CD14-positive monocyte (primary cell): ENCODE measurements at regions not wholly inside any gene's neighbourhood (a gene's known extent, or its start where the extent isn't known, plus 50 kb on each side); places are given as distances from the start of the nearest gene placed in this dataset.

ENCODE experiments used
- DNase-seq, 3 donors: peaks; one replicate each; pipeline ENCODE4 v3.0.0-alpha.2; 2011 to 2022
- H2AFZ ChIP-seq: 2 replicates; pipeline ENCODE4 v1.6.0; 2012; ENCODE audit warnings: mild to moderate bottlenecking, low read depth, low read length, inconsistent platforms; ENCODE audit not compliant: insufficient read depth, poor library complexity, severe bottlenecking
- H3K27ac ChIP-seq, 2 donors: 1 replicate in 1 of 2; 2 replicates in 1 of 2; pipeline ENCODE4 v1.5.1; 2012 to 2013; ENCODE audit warnings: low read length in 2 of 2, control low read depth in 1 of 2, inconsistent platforms in 1 of 2, low read depth in 1 of 2, mild to moderate bottlenecking in 1 of 2
- H3K27me3 ChIP-seq, 2 donors: one replicate each; pipeline versions ENCODE4 v1.6.0 to v1.6.1; 2011 to 2013; ENCODE audit warnings: low read length in 2 of 2; ENCODE audit not compliant: control insufficient read depth in 2 of 2, insufficient read depth in 2 of 2
- H3K36me3 ChIP-seq, 2 donors: replicated peaks in 1 of 2; 1 replicate in 1 of 2; 2 replicates in 1 of 2; pipeline versions ENCODE4 v1.5.1 to v1.6.1; 2012 to 2013; ENCODE audit warnings: low read length in 2 of 2, control low read depth in 1 of 2, inconsistent platforms in 1 of 2, mild to moderate bottlenecking in 1 of 2; ENCODE audit not compliant: insufficient read depth in 2 of 2, control insufficient read depth in 1 of 2
- H3K4me1 ChIP-seq, 2 donors: 1 replicate in 1 of 2; 2 replicates in 1 of 2; pipeline versions ENCODE4 v1.5.1 to v1.6.1; 2012 to 2013; ENCODE audit warnings: low read length in 2 of 2, control low read depth in 1 of 2, inconsistent platforms in 1 of 2, mild to moderate bottlenecking in 1 of 2, moderate library complexity in 1 of 2; ENCODE audit not compliant: insufficient read depth in 2 of 2, control insufficient read depth in 1 of 2
- H3K4me2 ChIP-seq: replicated peaks from 2 replicates; pipeline ENCODE3; 2012; ENCODE audit warnings: low read length, moderate library complexity, mild to moderate bottlenecking; ENCODE audit not compliant: poor library complexity, severe bottlenecking; ENCODE audit errors: extremely low read depth
- H3K4me3 ChIP-seq, 3 experiments: fragments of 200-600 bp in 1 of 3; sonication (generic) in 1 of 3; replicated peaks in 1 of 3; 1 replicate in 2 of 3; 2 replicates in 1 of 3; pipeline ENCODE4 v1.5.1; 2011 to 2013; ENCODE audit warnings: low read length in 3 of 3, mild to moderate bottlenecking in 3 of 3, control low read depth in 2 of 3, low read depth in 2 of 3, inconsistent platforms in 1 of 3, moderate library complexity in 1 of 3
- H3K79me2 ChIP-seq: 2 replicates; pipeline ENCODE4 v1.6.0; 2012; ENCODE audit warnings: mild to moderate bottlenecking, control low read depth, inconsistent platforms, low read length, moderate library complexity; ENCODE audit not compliant: insufficient read depth
- H3K9ac ChIP-seq: 2 replicates; pipeline ENCODE4 v1.6.0; 2017; ENCODE audit warnings: low read length, mild to moderate bottlenecking; ENCODE audit not compliant: insufficient read depth, poor library complexity, severe bottlenecking
- H3K9me3 ChIP-seq, 2 donors: replicated peaks in 1 of 2; 1 replicate in 1 of 2; 2 replicates in 1 of 2; pipeline versions ENCODE4 v1.5.1 to v1.6.1; 2012 to 2013; ENCODE audit warnings: low read length in 2 of 2, control low read depth in 1 of 2; ENCODE audit not compliant: control insufficient read depth in 1 of 2, insufficient read depth in 1 of 2
- H4K20me1 ChIP-seq: 2 replicates; pipeline ENCODE4 v1.6.0; 2012; ENCODE audit warnings: mild to moderate bottlenecking, low read length, control low read depth, moderate library complexity; ENCODE audit not compliant: insufficient read depth
- H3K27ac Mint-ChIP-seq, 7 donors: one replicate each; pipeline ENCODE4 v1.8.0; 2020; ENCODE audit warnings: mild to moderate bottlenecking in 7 of 7, mixed read lengths in 7 of 7, moderate library complexity in 6 of 7, inconsistent platforms in 2 of 7
- H3K27me3 Mint-ChIP-seq, 3 donors: one replicate each; pipeline ENCODE4 v1.8.0; 2021 to 2022; ENCODE audit warnings: low read depth in 3 of 3, mild to moderate bottlenecking in 3 of 3, mixed read lengths in 3 of 3, moderate library complexity in 3 of 3, inconsistent platforms in 1 of 3
- H3K36me3 Mint-ChIP-seq, 2 donors: one replicate each; pipeline ENCODE4 v1.8.0; 2020; ENCODE audit warnings: mixed read lengths in 2 of 2, inconsistent platforms in 1 of 2, mild to moderate bottlenecking in 1 of 2
- H3K4me1 Mint-ChIP-seq: one replicate; pipeline ENCODE4 v1.8.0; 2020; ENCODE audit warnings: mild to moderate bottlenecking, mixed read lengths
- H3K4me3 Mint-ChIP-seq, 2 donors: one replicate each; pipeline ENCODE4 v1.8.0; 2020; ENCODE audit warnings: mild to moderate bottlenecking in 2 of 2, mixed read lengths in 2 of 2, moderate library complexity in 1 of 2
- H3K9me3 Mint-ChIP-seq, 7 donors: one replicate each; pipeline ENCODE4 v1.8.0; 2020 to 2022; ENCODE audit warnings: mixed read lengths in 7 of 7, mild to moderate bottlenecking in 6 of 7, moderate library complexity in 6 of 7, inconsistent platforms in 2 of 7
- WGBS: methylation state at CpG from one replicate; pipeline ENCODE4 v1.1.5; 2013; ENCODE audit warnings: missing lambda C conversion rate; ENCODE audit not compliant: insufficient coverage; 5-methylcytosine and 5-hydroxymethylcytosine counted together
- intact Hi-C, 2 donors: fragments of 100-400 bp; cut with micrococcal nuclease; formaldehyde crosslinking; loops; one replicate each; pipeline versions ENCODE4 v1.15.0 to v1.15.1; 2023
- TF ChIP-seq, protein P1 (sequence below): fragments of 200-600 bp; IDR thresholded peaks from one replicate; pipeline ENCODE4 v1.8.0; 2022; ENCODE audit warnings: antibody characterized with exemption, mild to moderate bottlenecking

DNA sequence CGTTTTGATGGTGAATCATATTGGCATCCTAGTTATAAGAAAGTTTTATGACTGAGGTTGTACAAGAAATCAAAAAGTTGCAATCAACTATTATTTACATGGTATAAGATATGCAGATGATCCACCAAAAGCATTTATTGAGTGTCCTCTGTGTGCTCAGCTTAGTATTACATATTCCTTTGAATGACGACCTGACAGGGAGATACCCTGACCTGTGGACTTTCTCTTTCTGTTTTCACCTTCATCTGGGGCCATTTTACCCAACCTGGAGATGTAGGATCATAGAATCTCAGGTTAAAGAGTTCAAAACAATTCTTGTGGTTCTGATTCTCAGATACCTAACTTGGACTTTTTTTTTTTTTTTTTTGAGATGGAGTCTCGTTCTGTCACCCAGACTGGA lies 269.1 kb upstream of the SORCS1 start:
- Mint-ChIP-seq H3K27ac (no peak overlapping the region), H3K4me3 (no peak overlapping the region), H3K9me3 (peaks cover 0 to 2% (median 0%) of the 10 kb centered on the region in 7 donors), H3K27me3 (no peaks in the 10 kb centered on the region), H3K4me1 (no peaks in the 10 kb centered on the region), H3K36me3 (no peaks in the 10 kb centered on the region)
- no peaks in the 10 kb centered on the region for H4K20me1 ChIP-seq
- no peaks in the 10 kb centered on the region for H3K79me2 ChIP-seq
- H3K4me1 ChIP-seq = no peaks in the 10 kb centered on the region
- H3K4me3 ChIP-seq = no peak overlapping the region
- no peaks in the 10 kb centered on the region for H3K9me3 ChIP-seq
- TF ChIP-seq, protein P1, sequence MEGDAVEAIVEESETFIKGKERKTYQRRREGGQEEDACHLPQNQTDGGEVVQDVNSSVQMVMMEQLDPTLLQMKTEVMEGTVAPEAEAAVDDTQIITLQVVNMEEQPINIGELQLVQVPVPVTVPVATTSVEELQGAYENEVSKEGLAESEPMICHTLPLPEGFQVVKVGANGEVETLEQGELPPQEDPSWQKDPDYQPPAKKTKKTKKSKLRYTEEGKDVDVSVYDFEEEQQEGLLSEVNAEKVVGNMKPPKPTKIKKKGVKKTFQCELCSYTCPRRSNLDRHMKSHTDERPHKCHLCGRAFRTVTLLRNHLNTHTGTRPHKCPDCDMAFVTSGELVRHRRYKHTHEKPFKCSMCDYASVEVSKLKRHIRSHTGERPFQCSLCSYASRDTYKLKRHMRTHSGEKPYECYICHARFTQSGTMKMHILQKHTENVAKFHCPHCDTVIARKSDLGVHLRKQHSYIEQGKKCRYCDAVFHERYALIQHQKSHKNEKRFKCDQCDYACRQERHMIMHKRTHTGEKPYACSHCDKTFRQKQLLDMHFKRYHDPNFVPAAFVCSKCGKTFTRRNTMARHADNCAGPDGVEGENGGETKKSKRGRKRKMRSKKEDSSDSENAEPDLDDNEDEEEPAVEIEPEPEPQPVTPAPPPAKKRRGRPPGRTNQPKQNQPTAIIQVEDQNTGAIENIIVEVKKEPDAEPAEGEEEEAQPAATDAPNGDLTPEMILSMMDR = no peak
- intact Hi-C loops = no loop called here
- no peak overlapping the region for H3K27ac ChIP-seq
- no peak overlapping the region for H2AFZ ChIP-seq
- no peak overlapping the region for H3K4me2 ChIP-seq
- no peaks in the 10 kb centered on the region for H3K36me3 ChIP-seq
- H3K9ac ChIP-seq = no peak overlapping the region
- DNase-seq = no peak
- WGBS = no CpG with 5 or more reads among the region's 3 CpGs
- H3K27me3 ChIP-seq = no peaks in the 10 kb centered on the region

DNA sequence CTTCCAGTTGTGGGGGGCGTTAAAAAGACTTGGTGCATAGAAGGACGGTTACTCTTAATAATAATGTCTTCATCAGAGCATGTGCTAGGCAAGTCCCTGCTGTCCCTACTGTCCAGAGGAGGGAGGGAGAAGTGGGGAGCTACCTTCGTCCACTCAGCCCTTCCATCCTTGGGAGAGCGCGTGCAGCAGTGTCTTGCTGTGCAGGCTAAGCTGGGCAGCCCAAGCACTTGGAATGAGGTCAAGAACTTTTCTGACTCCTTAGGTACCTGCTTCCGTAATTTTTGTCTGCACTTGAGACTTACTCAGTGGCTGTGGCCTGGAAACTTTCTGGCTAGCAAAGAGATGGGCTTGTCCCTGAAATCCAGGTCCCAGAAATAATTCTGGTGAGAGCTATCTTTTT lies 265.9 kb upstream of the SORCS1 start:
- intact Hi-C loops = no loop called here
- no peak overlapping the region for H2AFZ ChIP-seq

More for the DNA sequence above, 265.9 kb upstream of the SORCS1 start:
- no peaks in the 10 kb centered on the region for H3K9me3 ChIP-seq
- no peak for DNase-seq
- Mint-ChIP-seq H3K9me3 (peaks cover 0 to 3% (median 0%) of the 10 kb centered on the region in 7 donors), H3K4me3 (no peak overlapping the region), H3K27me3 (no peaks in the 10 kb centered on the region), H3K4me1 (no peaks in the 10 kb centered on the region), H3K36me3 (no peaks in the 10 kb centered on the region), H3K27ac (no peak overlapping the region)
- H3K9ac ChIP-seq = no peak overlapping the region
- 93% methylated on average over 4 of the region's 6 CpGs for WGBS
- H3K36me3 ChIP-seq = no peaks in the 10 kb centered on the region
- H3K4me1 ChIP-seq = no peaks in the 10 kb centered on the region
- H3K79me2 ChIP-seq = no peaks in the 10 kb centered on the region
- no peak overlapping the region for H3K4me2 ChIP-seq
- no peak overlapping the region for H3K27ac ChIP-seq
- TF ChIP-seq, protein P1 = no peak
- no peak overlapping the region for H3K4me3 ChIP-seq
- H4K20me1 ChIP-seq = no peaks in the 10 kb centered on the region
- no peaks in the 10 kb centered on the region for H3K27me3 ChIP-seq
